GM18508 (cell line): ENCODE measurements at regions not wholly inside any gene's neighbourhood (a gene's known extent, or its start where the extent isn't known, plus 50 kb on each side); places are given as distances from the start of the nearest gene placed in this dataset.

ENCODE experiments used
- ATAC-seq: cut with Tn5 transposase; IDR thresholded peaks from one replicate; pipeline ENCODE4 v1.9.1; 2021; ENCODE audit warnings: moderate number of reproducible peaks; ENCODE audit not compliant: insufficient read depth, unreplicated experiment

- ATAC-seq: no peak
Measured at GRCh38 chr3:34008836-34009809, 210.7 kb downstream of the PDCD6IP start.

GRCh38 chr3:34011171-34012101, 213.0 kb downstream of the PDCD6IP start:
- no peak for ATAC-seq

- no peak for ATAC-seq
Measured at GRCh38 chr3:34012102-34012461, 213.7 kb downstream of the PDCD6IP start.

- ATAC-seq: no peak
Measured at GRCh38 chr3:34013818-34014570, 215.6 kb downstream of the PDCD6IP start.

DNA sequence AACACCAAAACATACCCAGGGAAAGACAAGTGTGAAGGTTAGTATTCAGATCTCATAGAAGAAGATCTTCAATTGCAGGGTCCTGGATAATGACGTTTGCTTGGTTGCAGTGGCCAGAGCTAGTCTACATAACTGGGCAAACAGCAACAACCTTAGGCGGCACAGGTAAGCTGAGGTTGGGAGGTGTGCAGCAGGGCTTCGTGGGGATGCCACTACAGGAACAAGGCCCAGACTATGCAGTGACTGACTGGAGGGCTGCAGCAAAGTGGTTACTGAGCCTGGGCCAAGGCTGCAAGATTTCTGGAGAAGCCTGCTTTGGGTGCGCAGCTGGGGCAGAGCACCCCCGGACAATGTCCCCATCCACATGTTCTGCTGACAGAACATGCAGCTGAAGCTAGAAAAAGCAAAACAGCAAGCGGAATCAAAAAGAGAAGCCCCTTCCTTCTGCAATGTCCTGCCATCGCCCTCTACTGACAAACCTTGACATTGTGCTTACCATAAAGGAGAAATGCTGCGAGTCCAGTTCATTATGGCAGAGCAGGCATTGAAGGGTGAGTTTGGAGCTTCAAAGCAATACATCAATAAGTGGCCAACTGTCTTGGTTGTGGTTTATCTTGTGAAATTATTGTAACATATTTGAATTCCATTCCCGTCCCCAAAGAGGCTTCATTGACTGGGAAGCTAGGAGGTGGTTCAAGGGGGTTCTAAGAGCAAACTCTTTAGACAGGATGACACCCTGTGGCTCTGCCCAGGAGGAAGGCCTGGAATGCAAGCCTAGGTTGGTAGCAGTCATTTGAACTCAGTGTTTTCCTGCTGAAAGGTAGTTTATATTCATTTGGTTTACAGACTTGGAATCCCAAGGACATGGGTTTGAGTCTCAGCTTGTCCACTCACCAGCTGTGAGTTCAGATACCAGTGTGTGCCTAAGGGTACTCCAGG, 217.0 kb downstream of the PDCD6IP start:
- ATAC-seq: no peak

DNA sequence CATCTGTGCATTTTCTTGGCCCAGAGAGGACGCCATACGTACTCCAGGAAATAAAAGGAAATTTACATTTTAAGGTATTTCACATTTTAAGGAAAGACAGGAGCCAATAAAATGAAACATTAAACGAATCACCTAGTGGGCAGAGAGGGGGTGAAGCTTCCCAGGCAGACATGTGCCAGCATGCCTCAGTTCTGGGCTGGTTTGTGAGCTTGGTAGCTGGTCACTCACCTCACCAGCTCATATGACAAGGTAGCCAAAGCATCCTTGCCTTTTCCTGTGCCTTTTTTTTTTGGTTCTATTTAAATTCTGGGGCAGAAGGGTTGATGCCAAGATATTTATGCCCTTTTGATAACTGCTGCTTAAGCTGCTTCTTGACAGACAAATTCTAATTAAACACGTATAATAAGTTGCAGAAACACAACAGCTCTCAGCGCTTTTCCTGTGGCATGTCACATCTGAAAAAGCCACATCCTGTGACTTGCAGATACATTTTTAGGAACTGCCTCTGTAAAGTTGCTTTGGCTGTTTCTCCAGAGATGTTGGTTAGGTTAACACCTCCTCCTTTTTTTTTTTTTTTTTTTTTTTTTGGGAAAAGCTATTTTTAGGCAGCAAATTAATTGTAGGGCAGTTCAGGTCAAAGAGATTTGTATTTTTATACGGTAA, 218.6 kb downstream of the PDCD6IP start:
- no peak for ATAC-seq

DNA sequence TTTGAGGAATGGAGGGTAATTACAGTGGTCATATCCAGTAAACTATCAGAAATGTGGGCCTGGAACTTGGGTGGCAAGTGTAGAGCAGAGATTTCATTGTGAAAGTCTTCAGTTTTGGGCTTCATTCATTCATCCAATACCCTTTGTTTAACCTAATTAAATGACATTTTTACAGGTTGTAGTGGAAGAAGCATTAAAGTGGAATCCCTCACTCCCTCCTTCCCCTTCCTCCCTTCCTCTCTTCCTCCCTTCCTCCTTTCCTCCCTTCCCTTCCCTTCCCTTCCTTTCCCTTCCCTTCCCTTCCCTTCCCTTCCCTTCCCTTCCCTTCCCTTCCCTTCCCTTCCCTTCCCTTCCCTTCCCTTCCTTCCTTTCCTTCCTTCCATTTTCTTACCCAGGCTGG, 219.3 kb downstream of the PDCD6IP start:
- ATAC-seq: no peak

- ATAC-seq: no peak
Measured at GRCh38 chr3:34019158-34019557, 220.7 kb downstream of the PDCD6IP start.

DNA sequence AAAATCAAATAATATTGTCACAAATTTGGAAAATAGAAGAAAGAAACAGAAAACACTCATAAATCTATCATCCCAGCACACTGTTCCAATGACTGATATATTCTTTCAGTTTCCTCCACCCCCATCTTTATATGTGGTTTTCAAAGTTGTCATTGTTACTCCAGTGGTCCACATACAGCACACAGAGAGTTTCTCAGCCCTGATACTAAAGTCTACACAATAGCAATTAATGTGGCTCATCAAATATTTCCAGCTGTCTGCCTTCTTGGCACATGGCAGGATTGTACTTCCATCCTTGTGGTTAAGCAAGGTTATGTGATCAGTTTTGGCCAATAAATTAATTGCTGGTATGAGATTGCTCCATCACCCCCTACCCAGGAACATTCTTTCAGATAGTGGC, 221.7 kb downstream of the PDCD6IP start:
- no peak for ATAC-seq

GRCh38 chr3:34020726-34021680, 222.6 kb downstream of the PDCD6IP start:
- no peak for ATAC-seq

- no peak for ATAC-seq
Measured at GRCh38 chr3:34022147-34022546, 223.7 kb downstream of the PDCD6IP start.

DNA sequence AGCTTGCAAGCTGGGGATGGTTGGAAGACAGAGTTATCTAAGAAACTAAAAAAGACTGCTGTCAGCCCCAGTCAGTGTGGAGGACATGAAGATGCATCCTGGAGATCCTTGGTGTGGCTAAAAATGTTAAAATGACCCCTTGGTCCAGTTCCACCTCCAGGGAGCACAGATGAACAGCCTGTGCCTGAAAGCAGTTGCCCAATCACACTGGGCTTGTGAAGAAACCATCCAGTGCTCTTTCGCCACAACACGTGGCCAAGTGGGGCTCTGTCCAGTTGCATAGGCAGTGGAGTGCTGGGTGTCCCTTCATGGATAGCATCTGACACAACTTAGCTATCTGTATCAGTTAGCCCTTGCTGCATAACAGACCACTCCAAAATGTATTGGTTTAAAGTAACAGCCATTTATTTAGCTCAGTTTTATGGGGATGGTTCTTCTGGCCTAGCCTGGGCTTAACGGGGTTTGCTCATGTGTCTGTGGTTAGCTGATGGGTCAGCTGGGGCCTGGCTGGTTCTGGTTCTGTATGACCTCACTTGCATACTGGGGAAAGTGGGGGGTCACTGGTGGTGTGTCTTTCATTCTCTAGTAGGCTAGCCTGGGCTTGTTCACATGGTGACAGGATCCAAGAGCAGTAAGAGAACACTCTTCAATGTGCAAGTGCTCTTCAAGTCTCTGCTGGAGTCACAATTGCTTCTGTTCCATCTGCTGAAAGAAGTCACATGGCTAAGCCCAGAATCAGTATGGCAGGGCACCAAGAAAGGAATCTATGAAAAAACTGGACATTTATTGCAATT, 226.2 kb downstream of the PDCD6IP start:
- no peak for ATAC-seq

DNA sequence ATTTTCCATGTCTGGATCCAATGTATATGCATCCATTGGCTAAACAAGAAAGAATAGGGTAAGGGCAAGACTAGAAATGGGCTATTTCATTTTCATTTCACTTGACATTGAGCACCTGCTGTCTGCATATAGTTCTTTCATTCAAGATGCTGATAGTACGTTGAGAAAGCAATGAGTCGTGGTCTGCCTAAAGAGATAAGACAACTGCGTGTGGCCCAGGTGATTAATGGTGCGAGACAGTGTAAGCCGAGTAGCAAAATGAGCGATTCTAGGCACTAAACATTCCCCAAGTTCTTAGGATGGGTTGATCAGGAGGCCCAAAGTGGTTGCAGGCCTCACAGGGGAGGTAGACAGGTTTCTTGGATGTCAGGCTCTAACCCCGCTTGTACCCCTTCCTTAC, 235.4 kb downstream of the PDCD6IP start:
- no peak for ATAC-seq

DNA sequence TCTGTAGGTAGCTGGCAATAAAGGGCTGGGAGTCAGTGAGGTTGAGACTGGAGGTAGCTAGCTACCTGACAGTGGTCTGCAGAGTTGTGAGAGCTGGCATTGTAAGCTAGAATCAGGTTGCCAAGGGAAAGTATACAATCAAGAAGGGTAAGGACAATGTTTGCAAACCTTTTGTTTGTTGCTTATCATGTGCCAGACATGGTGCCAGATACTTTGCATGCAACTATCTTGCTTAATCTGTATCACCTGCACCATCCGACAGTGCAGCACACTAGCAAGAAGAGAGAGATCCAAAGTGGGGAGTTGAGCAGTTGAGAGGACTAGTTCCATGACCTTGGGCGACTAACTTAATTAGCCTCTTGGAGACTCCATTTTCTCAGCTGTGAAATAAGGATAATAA, 236.4 kb downstream of the PDCD6IP start:
- ATAC-seq: no peak

GRCh38 chr3:34035775-34036174, 237.3 kb downstream of the PDCD6IP start:
- no peak for ATAC-seq

GRCh38 chr3:34037260-34037659, 238.8 kb downstream of the PDCD6IP start:
- ATAC-seq: no peak

DNA sequence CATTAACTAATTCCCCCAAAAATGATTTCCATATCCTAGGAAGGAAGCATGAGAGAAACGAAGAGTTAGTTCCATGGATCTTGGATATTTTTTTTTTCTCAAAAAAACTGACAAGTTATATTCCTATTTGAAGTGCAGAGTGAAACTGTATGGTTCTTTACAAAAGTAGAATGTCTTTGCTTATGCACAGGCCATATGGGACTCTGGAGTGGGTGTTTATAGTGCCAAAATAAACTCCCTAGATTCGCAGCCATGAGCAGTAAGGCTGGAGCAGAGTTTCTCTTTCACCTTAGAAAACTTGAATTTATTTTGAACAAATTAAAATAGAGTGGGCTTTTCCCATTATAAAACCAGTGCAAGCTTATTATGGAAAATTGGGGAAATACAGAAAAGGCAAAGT, 239.7 kb downstream of the PDCD6IP start:
- no peak for ATAC-seq
